ENCODE measurements at regions not wholly inside any gene's neighbourhood (a gene's known extent, or its start where the extent isn't known, plus 50 kb on each side); places are given as distances from the start of the nearest gene placed in this dataset.

GRCh38 chr4:183832776-183833450 lies 72.2 kb upstream of the STOX2 start:
- TF ChIP-seq CTCF (IDR thresholded peaks at IDR 0.05; ENCODE audit: insufficient read depth, low read depth, low read length) = no peak
- DNase-seq (ENCODE audit: low read depth) = no peak
- H3K4me3 ChIP-seq (ENCODE audit: low read depth, low read length) = no peak overlapping the region

GRCh38 chr4:183834252-183834651 lies 70.9 kb upstream of the STOX2 start:
- no peak for TF ChIP-seq CTCF (IDR thresholded peaks at IDR 0.05; ENCODE audit: insufficient read depth, low read depth, low read length)
- H3K4me3 ChIP-seq (ENCODE audit: low read depth, low read length) = no peak overlapping the region
- no peak for DNase-seq (ENCODE audit: low read depth)

- no peak overlapping the region for H3K4me3 ChIP-seq (ENCODE audit: low read depth, low read length)
- DNase-seq (ENCODE audit: low read depth) = no peak
- no peak for TF ChIP-seq CTCF (IDR thresholded peaks at IDR 0.05; ENCODE audit: insufficient read depth, low read depth, low read length)
Measured at GRCh38 chr4:183837222-183837621, 67.9 kb upstream of the STOX2 start.

- TF ChIP-seq CTCF (IDR thresholded peaks at IDR 0.05; ENCODE audit: insufficient read depth, low read depth, low read length) = no peak
- no peak overlapping the region for H3K4me3 ChIP-seq (ENCODE audit: low read depth, low read length)
- peak; percentile 2 for DNase-seq (ENCODE audit: low read depth)
Measured at GRCh38 chr4:183838987-183839712, 66.0 kb upstream of the STOX2 start.

- no peak overlapping the region for H3K4me3 ChIP-seq (ENCODE audit: low read depth, low read length)
- TF ChIP-seq CTCF (IDR thresholded peaks at IDR 0.05; ENCODE audit: insufficient read depth, low read depth, low read length) = peak; percentile 87
- DNase-seq (ENCODE audit: low read depth) = peak; percentile 79
Measured at GRCh38 chr4:183840311-183840710, 64.8 kb upstream of the STOX2 start.

GRCh38 chr4:183841001-183841400 lies 64.1 kb upstream of the STOX2 start:
- TF ChIP-seq CTCF (IDR thresholded peaks at IDR 0.05; ENCODE audit: insufficient read depth, low read depth, low read length) = no peak
- DNase-seq (ENCODE audit: low read depth) = no peak

More at GRCh38 chr4:183841001-183841400, 64.1 kb upstream of the STOX2 start:
- H3K4me3 ChIP-seq (ENCODE audit: low read depth, low read length) = no peak overlapping the region

All from fibroblast of villous mesenchyme (primary cell).